PC-3 (cell line): ENCODE measurements at regions not wholly inside any gene's neighbourhood (a gene's known extent, or its start where the extent isn't known, plus 50 kb on each side); places are given as distances from the start of the nearest gene placed in this dataset.

Source experiments
- ATAC-seq: fragments of 200-7000 bp; cut with Tn5 transposase; 2 replicates; pipeline ENCODE4 v1.9.1; 2020; ENCODE audit warnings: mild to moderate bottlenecking, moderate library complexity
- BruUV-seq: library from RNA; stranded (reverse); fragments of 400-500 nt; replicated peaks from 2 replicates; lab custom pipeline; 2021; lab: Mats Ljungman, UMichigan
- CTCF ChIA-PET: fragments of 300-600 bp; sonication (Branson Sonifier 250); formaldehyde crosslinking; loops from one replicate; lab custom pipeline; 2022; ENCODE audit warnings: antibody characterized with exemption; lab: Charles Lee
- POLR2A ChIA-PET: fragments of 300-600 bp; sonication (Branson Sonifier 250); formaldehyde crosslinking; loops from one replicate; lab custom pipeline; 2022; ENCODE audit warnings: antibody characterized with exemption; ENCODE audit not compliant: unreplicated experiment; lab: Charles Lee
- DNase-seq: peaks from one replicate; pipeline ENCODE4 v3.0.0-alpha.2; 2015
- H2AFZ ChIP-seq: fragments of 300-600 bp; sonication (generic); 2 replicates; pipeline ENCODE4 v1.6.0; 2016; ENCODE audit warnings: antibody characterized with exemption, low read length
- H3F3A ChIP-seq: fragments of 300-600 bp; sonication (generic); one replicate; pipeline ENCODE4 v1.6.0; 2017; ENCODE audit warnings: antibody characterized with exemption, low read length, control low read depth, mild to moderate bottlenecking; ENCODE audit not compliant: unreplicated experiment
- H3K27ac ChIP-seq: fragments of 300-600 bp; sonication (generic); 2 replicates; pipeline ENCODE4 v1.5.1; 2016; ENCODE audit warnings: mild to moderate bottlenecking, low read length
- H3K27me3 ChIP-seq: fragments of 300-600 bp; sonication (generic); 2 replicates; pipeline ENCODE4 v1.6.1; 2016; ENCODE audit warnings: low read length, mixed read lengths
- H3K36me3 ChIP-seq: fragments of 300-600 bp; sonication (generic); 2 replicates; pipeline ENCODE4 v1.6.1; 2016; ENCODE audit warnings: low read depth, mixed run types, low read length, mixed read lengths
- H3K4me1 ChIP-seq: fragments of 300-600 bp; sonication (generic); 2 replicates; pipeline ENCODE4 v1.5.1; 2016; ENCODE audit warnings: low read length; ENCODE audit not compliant: insufficient read depth
- H3K4me2 ChIP-seq: fragments of 300-600 bp; sonication (generic); 2 replicates; pipeline ENCODE4 v1.6.0; 2016; ENCODE audit warnings: low read length
- H3K4me3 ChIP-seq: fragments of 300-600 bp; sonication (generic); 2 replicates; pipeline ENCODE4 v1.5.1; 2016; ENCODE audit warnings: mild to moderate bottlenecking, low read length, mixed read lengths
- H3K79me2 ChIP-seq: fragments of 300-600 bp; sonication (generic); 2 replicates; pipeline ENCODE4 v1.6.1; 2017; ENCODE audit warnings: low read length, mixed read lengths
- H3K9ac ChIP-seq: fragments of 300-600 bp; sonication (generic); 2 replicates; pipeline ENCODE4 v1.6.0; 2016; ENCODE audit warnings: mild to moderate bottlenecking, low read length
- H3K9me2 ChIP-seq: fragments of 300-600 bp; sonication (generic); replicated peaks from 2 replicates; pipeline ENCODE4 v1.6.1; 2016; ENCODE audit warnings: mixed run types, low read length, mixed read lengths
- H3K9me3 ChIP-seq: fragments of 300-600 bp; sonication (generic); 2 replicates; pipeline ENCODE4 v1.6.1; 2016; ENCODE audit warnings: low read length, mixed read lengths
- H4K20me1 ChIP-seq: fragments of 300-600 bp; sonication (generic); 2 replicates; pipeline ENCODE4 v1.6.1; 2016; ENCODE audit warnings: low read length, mixed read lengths
- EZH2 ChIP-seq: fragments of 300-600 bp; sonication (generic); IDR thresholded peaks from one replicate; pipeline ENCODE4 v1.6.1; 2017; ENCODE audit warnings: antibody characterized with exemption, mild to moderate bottlenecking, low read length; ENCODE audit not compliant: unreplicated experiment
- EZH2phosphoT487 ChIP-seq: fragments of 300-600 bp; sonication (generic); IDR thresholded peaks from 2 replicates; pipeline ENCODE4 v1.6.1; 2018; ENCODE audit warnings: mild to moderate bottlenecking, antibody characterized with exemption, low read length, borderline replicate concordance
- intact Hi-C: fragments of 100-400 bp; cut with micrococcal nuclease; formaldehyde crosslinking; loops from 2 replicates; pipeline ENCODE4 v1.9.0; 2023
- TF ChIP-seq, protein P1 (sequence below): fragments of 300-600 bp; sonication (generic); conservative IDR thresholded peaks from 2 replicates; pipeline ENCODE4 v1.5.1; 2017; ENCODE audit warnings: antibody characterized with exemption, low read depth, mild to moderate bottlenecking, low read length

- Histone ChIP-seq H3K36me3 (no peaks in the 10 kb centered on the region), H3K79me2 (no peaks in the 10 kb centered on the region), H3K4me2 (no peak overlapping the region), H3K4me3 (no peak overlapping the region), H3K27ac (no peak overlapping the region), H2AFZ (no peak overlapping the region), H3K9me3 (no peaks in the 10 kb centered on the region), H3K9ac (no peak overlapping the region), H3K9me2 (no peaks in the 10 kb centered on the region), H3K4me1 (peaks cover 9% of the 10 kb centered on the region; the same call in 1 of the 2 replicates), H3K27me3 (no peaks in the 10 kb centered on the region), H3F3A (no peaks in the 10 kb centered on the region), H4K20me1 (no peaks in the 10 kb centered on the region)
- no TSS peak for BruUV-seq
- CTCF ChIA-PET: no interaction called here
- TF ChIP-seq, protein P1, sequence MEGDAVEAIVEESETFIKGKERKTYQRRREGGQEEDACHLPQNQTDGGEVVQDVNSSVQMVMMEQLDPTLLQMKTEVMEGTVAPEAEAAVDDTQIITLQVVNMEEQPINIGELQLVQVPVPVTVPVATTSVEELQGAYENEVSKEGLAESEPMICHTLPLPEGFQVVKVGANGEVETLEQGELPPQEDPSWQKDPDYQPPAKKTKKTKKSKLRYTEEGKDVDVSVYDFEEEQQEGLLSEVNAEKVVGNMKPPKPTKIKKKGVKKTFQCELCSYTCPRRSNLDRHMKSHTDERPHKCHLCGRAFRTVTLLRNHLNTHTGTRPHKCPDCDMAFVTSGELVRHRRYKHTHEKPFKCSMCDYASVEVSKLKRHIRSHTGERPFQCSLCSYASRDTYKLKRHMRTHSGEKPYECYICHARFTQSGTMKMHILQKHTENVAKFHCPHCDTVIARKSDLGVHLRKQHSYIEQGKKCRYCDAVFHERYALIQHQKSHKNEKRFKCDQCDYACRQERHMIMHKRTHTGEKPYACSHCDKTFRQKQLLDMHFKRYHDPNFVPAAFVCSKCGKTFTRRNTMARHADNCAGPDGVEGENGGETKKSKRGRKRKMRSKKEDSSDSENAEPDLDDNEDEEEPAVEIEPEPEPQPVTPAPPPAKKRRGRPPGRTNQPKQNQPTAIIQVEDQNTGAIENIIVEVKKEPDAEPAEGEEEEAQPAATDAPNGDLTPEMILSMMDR: no peak
- no peak for TF ChIP-seq EZH2phosphoT487
- no peak for TF ChIP-seq EZH2
- DNase-seq: no peak
- intact Hi-C loops: no loop called here
- ATAC-seq: no peak
- POLR2A ChIA-PET: interaction anchor here (0.6 kb wide), 1 partner anchor 371 kb away, joined by 9 read pairs; no protein-coding TSS in a partner anchor
Measured at GRCh38 chr3:106687905-106688304, 689.3 kb upstream of the CCDC54 start.

- Histone ChIP-seq H3K27me3 (no peaks in the 10 kb centered on the region), H3K4me1 (peaks cover 9% of the 10 kb centered on the region; the same call in 1 of the 2 replicates), H4K20me1 (no peaks in the 10 kb centered on the region), H3F3A (no peaks in the 10 kb centered on the region), H3K9me2 (no peaks in the 10 kb centered on the region), H3K4me3 (no peak overlapping the region), H3K27ac (no peak overlapping the region), H3K79me2 (no peaks in the 10 kb centered on the region), H3K9me3 (no peaks in the 10 kb centered on the region), H3K36me3 (no peaks in the 10 kb centered on the region), H3K9ac (no peak overlapping the region), H2AFZ (no peak overlapping the region), H3K4me2 (no peak overlapping the region)
- intact Hi-C loops: no loop called here
- no peak for TF ChIP-seq EZH2
- no peak for TF ChIP-seq EZH2phosphoT487
- TF ChIP-seq, protein P1: no peak
- peak; percentile 81 for ATAC-seq
- ChIA-PET CTCF (no interaction called here), POLR2A (interaction anchor here (0.6 kb wide), 1 partner anchor 372 kb away, joined by 9 read pairs; no protein-coding TSS in a partner anchor)
- BruUV-seq: no TSS peak
- peak; percentile 94 for DNase-seq
Measured at GRCh38 chr3:106688464-106688863, 688.8 kb upstream of the CCDC54 start.

DNA sequence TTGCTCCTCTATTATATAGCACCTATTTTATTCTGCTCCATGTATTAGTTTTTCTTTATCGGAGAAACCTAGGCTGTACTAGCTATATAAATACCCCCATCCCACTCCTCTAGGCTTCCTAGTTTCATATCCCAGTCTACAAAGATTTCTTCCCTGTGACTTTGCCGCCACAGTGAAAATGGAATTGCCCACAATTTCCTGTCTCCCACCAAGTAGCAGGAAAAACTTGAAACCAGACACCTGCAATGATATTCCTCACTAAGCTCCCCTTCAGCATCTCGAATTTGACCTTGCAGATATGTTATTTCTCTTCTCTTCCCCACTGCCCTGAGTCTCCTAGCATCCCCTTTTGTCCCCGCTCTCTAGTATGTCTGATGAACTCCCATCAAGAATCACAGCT lies 685.8 kb upstream of the CCDC54 start:
- H2AFZ ChIP-seq: no peak overlapping the region
- H3K79me2 ChIP-seq: no peaks in the 10 kb centered on the region
- H3K9me2 ChIP-seq: no peaks in the 10 kb centered on the region
- peaks cover 9% of the 10 kb centered on the region; the same call in 1 of the 2 replicates for H3K4me1 ChIP-seq
- H3K4me2 ChIP-seq: no peak overlapping the region
- DNase-seq (no peak), ATAC-seq (no peak)
- H3K9me3 ChIP-seq: no peaks in the 10 kb centered on the region
- no peaks in the 10 kb centered on the region for H3K36me3 ChIP-seq
- intact Hi-C loops: no loop called here
- no peak overlapping the region for H3K4me3 ChIP-seq
- H3K27me3 ChIP-seq: no peaks in the 10 kb centered on the region
- BruUV-seq: no TSS peak
- no peaks in the 10 kb centered on the region for H3F3A ChIP-seq
- H3K9ac ChIP-seq: no peak overlapping the region
- no peaks in the 10 kb centered on the region for H4K20me1 ChIP-seq
- ChIA-PET POLR2A (no interaction called here), CTCF (no interaction called here)
- TF ChIP-seq, protein P1: no peak
- TF ChIP-seq EZH2phosphoT487: no peak
- no peak for TF ChIP-seq EZH2
- H3K27ac ChIP-seq: no peak overlapping the region
